Astrocyte (in vitro differentiated cells and primary cell): ENCODE measurements at regions not wholly inside any gene's neighbourhood (a gene's known extent, or its start where the extent isn't known, plus 50 kb on each side); places are given as distances from the start of the nearest gene placed in this dataset.

ENCODE experiments used
- DNase-seq: peaks from one replicate; pipeline ENCODE4 v3.0.0-alpha.2; 2010; ENCODE audit warnings: low read depth
- FAIRE-seq: peaks from 2 replicates; lab custom pipeline; 2011; peaks lifted over from hg19 to GRCh38; lab: Jason Lieb, UNC
- H2AFZ ChIP-seq: 2 replicates; pipeline ENCODE4 v1.6.0; 2012; ENCODE audit warnings: low read depth, low read length, inconsistent platforms
- H3K27ac ChIP-seq: 2 replicates; pipeline ENCODE4 v1.5.1; 2011; ENCODE audit warnings: low read depth, low read length, inconsistent platforms
- H3K27me3 ChIP-seq: 2 replicates; pipeline ENCODE4 v1.6.0; 2011; ENCODE audit warnings: low read length, inconsistent platforms; ENCODE audit not compliant: insufficient read depth
- H3K36me3 ChIP-seq: 2 replicates; pipeline ENCODE4 v1.5.1; 2011; ENCODE audit warnings: low read length, inconsistent platforms; ENCODE audit not compliant: insufficient read depth
- H3K4me1 ChIP-seq: 2 replicates; pipeline ENCODE4 v1.5.1; 2011; ENCODE audit warnings: low read length, inconsistent platforms; ENCODE audit not compliant: insufficient read depth
- H3K4me2 ChIP-seq: 2 replicates; pipeline ENCODE4 v1.6.0; 2012; ENCODE audit warnings: low read length, inconsistent platforms
- H3K4me3 ChIP-seq: 2 replicates; pipeline ENCODE4 v1.5.1; 2011; ENCODE audit warnings: low read depth, mild to moderate bottlenecking, low read length, inconsistent platforms; ENCODE audit not compliant: insufficient read depth
- H3K79me2 ChIP-seq: 2 replicates; pipeline ENCODE4 v1.6.0; 2012; ENCODE audit warnings: mild to moderate bottlenecking, low read length, inconsistent platforms; ENCODE audit not compliant: insufficient read depth
- H3K9ac ChIP-seq: 2 replicates; pipeline ENCODE4 v1.6.0; 2012; ENCODE audit warnings: mild to moderate bottlenecking, low read length, inconsistent platforms
- H3K9me3 ChIP-seq: 2 replicates; pipeline ENCODE4 v1.5.1; 2012; ENCODE audit warnings: low read depth, mild to moderate bottlenecking, low read length, inconsistent platforms; ENCODE audit not compliant: insufficient read depth
- H4K20me1 ChIP-seq: 2 replicates; pipeline ENCODE4 v1.6.0; 2012; ENCODE audit warnings: low read length, inconsistent platforms; ENCODE audit not compliant: insufficient read depth
- H3K27ac Mint-ChIP-seq: one replicate; pipeline ENCODE4 v1.8.0; 2021; ENCODE audit warnings: mild to moderate bottlenecking, mixed read lengths; ENCODE audit not compliant: unreplicated experiment
- H3K27me3 Mint-ChIP-seq: one replicate; pipeline ENCODE4 v1.8.0; 2021; ENCODE audit warnings: low read depth, mixed read lengths; ENCODE audit not compliant: unreplicated experiment
- H3K36me3 Mint-ChIP-seq: one replicate; pipeline ENCODE4 v1.8.0; 2021; ENCODE audit warnings: low read depth, mixed read lengths; ENCODE audit not compliant: unreplicated experiment
- H3K4me1 Mint-ChIP-seq: one replicate; pipeline ENCODE4 v1.8.0; 2021; ENCODE audit warnings: low read depth, mixed read lengths; ENCODE audit not compliant: unreplicated experiment
- H3K4me3 Mint-ChIP-seq: one replicate; pipeline ENCODE4 v1.8.0; 2021; ENCODE audit warnings: mild to moderate bottlenecking, moderate library complexity, mixed read lengths; ENCODE audit not compliant: unreplicated experiment
- H3K9me3 Mint-ChIP-seq: one replicate; pipeline ENCODE4 v1.8.0; 2021; ENCODE audit warnings: mild to moderate bottlenecking, mixed read lengths; ENCODE audit not compliant: unreplicated experiment
- EZH2 ChIP-seq: IDR thresholded peaks from 2 replicates; pipeline ENCODE4 v1.6.1; 2012; ENCODE audit warnings: mild to moderate bottlenecking, low read length, inconsistent platforms; ENCODE audit not compliant: insufficient read depth
- TF ChIP-seq, protein P1 (sequence below): IDR thresholded peaks from 2 replicates; pipeline ENCODE4 v1.5.1; 2011; ENCODE audit warnings: low read depth, mild to moderate bottlenecking, inconsistent platforms, low read length, moderate library complexity; ENCODE audit not compliant: insufficient read depth

DNA sequence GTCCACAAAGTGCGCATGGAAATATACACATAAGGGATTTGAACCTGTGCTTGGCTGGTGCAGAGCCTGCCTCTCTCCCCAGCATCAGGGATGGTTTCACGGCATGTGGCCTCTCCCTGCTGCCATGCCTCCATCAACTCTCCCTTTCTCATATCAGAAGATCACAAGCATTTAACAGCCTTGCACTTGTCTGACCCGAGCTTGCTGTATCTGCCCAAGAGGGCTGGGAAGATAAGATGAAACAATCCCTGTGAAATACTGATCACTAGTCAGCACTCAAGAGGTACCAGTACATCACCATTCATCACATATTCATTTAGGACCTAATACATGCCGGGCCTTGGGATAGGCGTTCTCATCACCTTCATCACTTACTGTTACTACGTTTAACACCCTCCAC lies 107.6 kb upstream of the ARHGEF3 start:
- H3K79me2 ChIP-seq, result no peaks in the 10 kb centered on the region
- no peak overlapping the region for H2AFZ ChIP-seq
- no peak overlapping the region for H3K4me2 ChIP-seq
- H3K36me3 ChIP-seq, result no peaks in the 10 kb centered on the region
- DNase-seq, result no peak
- no peaks in the 10 kb centered on the region for H3K4me1 Mint-ChIP-seq
- H3K4me3 Mint-ChIP-seq, result no peak overlapping the region
- H4K20me1 ChIP-seq, result no peaks in the 10 kb centered on the region
- no peaks in the 10 kb centered on the region for H3K27me3 ChIP-seq
- no peaks in the 10 kb centered on the region for H3K9me3 Mint-ChIP-seq
- no peak overlapping the region for H3K27ac Mint-ChIP-seq
- no peak overlapping the region for H3K4me3 ChIP-seq
- TF ChIP-seq EZH2, result no peak
- TF ChIP-seq, protein P1, sequence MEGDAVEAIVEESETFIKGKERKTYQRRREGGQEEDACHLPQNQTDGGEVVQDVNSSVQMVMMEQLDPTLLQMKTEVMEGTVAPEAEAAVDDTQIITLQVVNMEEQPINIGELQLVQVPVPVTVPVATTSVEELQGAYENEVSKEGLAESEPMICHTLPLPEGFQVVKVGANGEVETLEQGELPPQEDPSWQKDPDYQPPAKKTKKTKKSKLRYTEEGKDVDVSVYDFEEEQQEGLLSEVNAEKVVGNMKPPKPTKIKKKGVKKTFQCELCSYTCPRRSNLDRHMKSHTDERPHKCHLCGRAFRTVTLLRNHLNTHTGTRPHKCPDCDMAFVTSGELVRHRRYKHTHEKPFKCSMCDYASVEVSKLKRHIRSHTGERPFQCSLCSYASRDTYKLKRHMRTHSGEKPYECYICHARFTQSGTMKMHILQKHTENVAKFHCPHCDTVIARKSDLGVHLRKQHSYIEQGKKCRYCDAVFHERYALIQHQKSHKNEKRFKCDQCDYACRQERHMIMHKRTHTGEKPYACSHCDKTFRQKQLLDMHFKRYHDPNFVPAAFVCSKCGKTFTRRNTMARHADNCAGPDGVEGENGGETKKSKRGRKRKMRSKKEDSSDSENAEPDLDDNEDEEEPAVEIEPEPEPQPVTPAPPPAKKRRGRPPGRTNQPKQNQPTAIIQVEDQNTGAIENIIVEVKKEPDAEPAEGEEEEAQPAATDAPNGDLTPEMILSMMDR, result no peak
- no peak overlapping the region for H3K27ac ChIP-seq
- no peaks in the 10 kb centered on the region for H3K4me1 ChIP-seq
- no peak overlapping the region for H3K9ac ChIP-seq
- H3K27me3 Mint-ChIP-seq, result peaks cover 3% of the 10 kb centered on the region
- H3K36me3 Mint-ChIP-seq, result peaks cover 3% of the 10 kb centered on the region
- no peak for FAIRE-seq
- no peaks in the 10 kb centered on the region for H3K9me3 ChIP-seq

DNA sequence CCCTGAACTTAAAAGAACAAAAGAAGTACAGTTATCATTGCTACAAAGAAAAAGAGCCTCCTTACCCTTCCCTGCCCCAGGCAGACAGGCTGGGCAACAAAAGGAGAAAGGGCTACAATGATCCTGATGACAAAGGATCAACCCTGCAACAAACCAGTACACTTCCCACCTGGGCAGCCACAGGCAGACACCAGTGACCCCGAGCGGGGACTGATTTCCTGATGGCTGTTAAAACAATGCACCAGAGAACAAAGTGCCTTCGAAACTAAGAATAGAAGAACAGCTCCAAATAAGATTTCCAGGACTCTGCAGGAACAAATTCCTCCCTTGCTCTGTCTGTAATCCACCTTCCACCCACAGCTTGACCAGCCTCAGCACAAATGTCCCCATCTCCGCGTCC lies 106.3 kb upstream of the ARHGEF3 start:
- H3K4me3 Mint-ChIP-seq, result no peak overlapping the region
- Histone ChIP-seq H3K4me1 (no peaks in the 10 kb centered on the region), H3K79me2 (no peaks in the 10 kb centered on the region), H3K4me3 (no peak overlapping the region), H3K9ac (no peak overlapping the region), H3K4me2 (no peak overlapping the region), H3K36me3 (no peaks in the 10 kb centered on the region), H4K20me1 (no peaks in the 10 kb centered on the region), H3K27ac (no peak overlapping the region), H2AFZ (no peak overlapping the region), H3K9me3 (no peaks in the 10 kb centered on the region), H3K27me3 (no peaks in the 10 kb centered on the region)
- DNase-seq (no peak), FAIRE-seq (no peak)
- H3K9me3 Mint-ChIP-seq, result no peaks in the 10 kb centered on the region
- no peak overlapping the region for H3K27ac Mint-ChIP-seq
- H3K4me1 Mint-ChIP-seq, result no peaks in the 10 kb centered on the region
- H3K36me3 Mint-ChIP-seq, result peaks cover 3% of the 10 kb centered on the region
- H3K27me3 Mint-ChIP-seq, result peaks cover 3% of the 10 kb centered on the region
- TF ChIP-seq, protein P1, result no peak
- TF ChIP-seq EZH2, result no peak

DNA sequence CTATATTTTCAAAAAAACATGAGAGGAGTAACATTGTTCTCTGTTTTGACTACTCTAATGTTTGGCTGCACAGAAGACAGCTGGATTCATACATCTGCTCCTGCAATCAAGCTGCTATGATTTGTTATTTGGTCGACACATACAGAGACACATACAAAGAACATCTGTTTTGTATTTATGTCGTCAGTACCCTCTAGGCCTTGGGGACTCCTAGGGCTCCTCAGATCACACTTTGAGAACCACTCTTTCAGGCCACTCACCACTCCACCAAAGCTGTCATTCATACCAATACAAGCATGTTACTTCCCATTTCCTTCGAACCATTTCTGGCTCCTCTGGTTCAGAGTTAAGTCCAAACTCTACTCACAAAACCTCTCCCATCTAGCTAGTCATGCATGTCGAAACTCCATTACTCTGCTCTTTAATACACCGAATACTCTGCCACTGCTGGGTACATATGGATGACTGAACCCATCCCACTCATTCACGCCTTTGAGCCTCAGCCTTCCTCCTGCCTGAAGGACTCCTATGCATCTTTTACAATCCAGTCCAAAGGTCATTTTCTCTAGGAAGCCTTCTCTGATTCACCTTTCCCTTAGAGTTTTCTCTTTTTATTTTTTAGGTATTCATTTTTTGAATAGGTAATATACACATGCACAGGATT lies 102.9 kb upstream of the ARHGEF3 start:
- Mint-ChIP-seq H3K27me3 (peaks cover 3% of the 10 kb centered on the region), H3K9me3 (no peaks in the 10 kb centered on the region), H3K36me3 (peaks cover 1% of the 10 kb centered on the region), H3K4me3 (no peak overlapping the region), H3K27ac (no peak overlapping the region), H3K4me1 (no peaks in the 10 kb centered on the region)
- TF ChIP-seq EZH2, result no peak
- TF ChIP-seq, protein P1, result no peak
- Histone ChIP-seq H3K27me3 (no peaks in the 10 kb centered on the region), H3K4me1 (no peaks in the 10 kb centered on the region), H2AFZ (no peak overlapping the region), H3K4me3 (no peak overlapping the region), H4K20me1 (no peaks in the 10 kb centered on the region), H3K9me3 (no peaks in the 10 kb centered on the region), H3K4me2 (no peak overlapping the region), H3K79me2 (no peaks in the 10 kb centered on the region), H3K27ac (no peak overlapping the region), H3K36me3 (no peaks in the 10 kb centered on the region), H3K9ac (no peak overlapping the region)
- DNase-seq, result no peak
- no peak for FAIRE-seq
